ENCODE measurements at regions not wholly inside any gene's neighbourhood (a gene's known extent, or its start where the extent isn't known, plus 50 kb on each side); places are given as distances from the start of the nearest gene placed in this dataset.

GRCh38 chr13:63166345-63166744 is 1750.7 kb upstream of the PCDH20 start:
- Histone ChIP-seq H3K36me3 (replicated peaks; ENCODE audit: insufficient read depth, low read length) (no peaks in the 10 kb centered on the region), H3F3A (ENCODE audit: insufficient read depth, low read length) (no peaks in the 10 kb centered on the region), H3K9me2 (replicated peaks; ENCODE audit: insufficient read depth, low read length) (no peaks in the 10 kb centered on the region), H3K4me3 (ENCODE audit: low read length) (no peak overlapping the region), H3K27me3 (replicated peaks; ENCODE audit: insufficient read depth, low read length) (no peaks in the 10 kb centered on the region), H3K9me3 (replicated peaks; ENCODE audit: insufficient read depth, low read length) (no peaks in the 10 kb centered on the region), H3K9ac (ENCODE audit: low read length) (no peak overlapping the region), H3K4me1 (ENCODE audit: low read length) (no peaks in the 10 kb centered on the region), H4K20me1 (ENCODE audit: insufficient read depth, low read length) (no peaks in the 10 kb centered on the region), H2AFZ (ENCODE audit: low read length) (no peak overlapping the region), H3K4me2 (ENCODE audit: low read depth, low read length) (no peak overlapping the region), H3K27ac (ENCODE audit: low read length) (no peak overlapping the region), H3K79me2 (ENCODE audit: low read length) (no peaks in the 10 kb centered on the region)
- TF ChIP-seq CTCF (IDR thresholded peaks at IDR 0.05; ENCODE audit: low read length) (no peak), EZH2phosphoT487 (IDR thresholded peaks at IDR 0.05; ENCODE audit: low read length) (no peak), EZH2 (optimal IDR thresholded peaks at IDR 0.05; ENCODE audit: low read depth, low read length) (no peak)
- DNase-seq = no peak

DNA sequence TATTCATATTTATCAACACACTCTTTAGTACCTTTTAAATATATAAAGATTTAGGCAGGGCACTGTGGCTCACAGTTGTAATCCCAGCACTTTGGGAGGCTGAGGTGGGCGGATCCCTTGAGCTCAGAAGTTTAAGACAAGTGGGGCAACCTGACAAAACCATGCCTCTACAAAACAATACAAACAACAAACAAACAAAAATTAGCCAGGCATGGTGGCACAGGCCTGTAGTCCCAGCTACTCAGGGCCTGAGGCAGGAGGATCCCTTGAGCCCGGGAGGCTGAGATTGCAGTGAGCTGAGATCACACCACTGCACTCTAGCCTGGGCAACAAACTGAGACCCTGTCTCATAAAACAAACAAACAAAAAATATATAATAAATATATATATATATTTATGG is 1748.3 kb upstream of the PCDH20 start:
- no peak overlapping the region for H2AFZ ChIP-seq (ENCODE audit: low read length)
- no peaks in the 10 kb centered on the region for H3K27me3 ChIP-seq (replicated peaks; ENCODE audit: insufficient read depth, low read length)
- H3K4me3 ChIP-seq (ENCODE audit: low read length) = no peak overlapping the region
- no peaks in the 10 kb centered on the region for H3K79me2 ChIP-seq (ENCODE audit: low read length)
- H3K36me3 ChIP-seq (replicated peaks; ENCODE audit: insufficient read depth, low read length) = no peaks in the 10 kb centered on the region
- no peaks in the 10 kb centered on the region for H3K9me2 ChIP-seq (replicated peaks; ENCODE audit: insufficient read depth, low read length)
- TF ChIP-seq CTCF (IDR thresholded peaks at IDR 0.05; ENCODE audit: low read length) (no peak), EZH2phosphoT487 (IDR thresholded peaks at IDR 0.05; ENCODE audit: low read length) (no peak), EZH2 (optimal IDR thresholded peaks at IDR 0.05; ENCODE audit: low read depth, low read length) (no peak)
- H3K4me1 ChIP-seq (ENCODE audit: low read length) = no peaks in the 10 kb centered on the region
- no peaks in the 10 kb centered on the region for H4K20me1 ChIP-seq (ENCODE audit: insufficient read depth, low read length)
- no peak overlapping the region for H3K9ac ChIP-seq (ENCODE audit: low read length)
- no peak overlapping the region for H3K27ac ChIP-seq (ENCODE audit: low read length)
- H3K9me3 ChIP-seq (replicated peaks; ENCODE audit: insufficient read depth, low read length) = no peaks in the 10 kb centered on the region
- no peak for DNase-seq
- no peaks in the 10 kb centered on the region for H3F3A ChIP-seq (ENCODE audit: insufficient read depth, low read length)
- no peak overlapping the region for H3K4me2 ChIP-seq (ENCODE audit: low read depth, low read length)

DNA sequence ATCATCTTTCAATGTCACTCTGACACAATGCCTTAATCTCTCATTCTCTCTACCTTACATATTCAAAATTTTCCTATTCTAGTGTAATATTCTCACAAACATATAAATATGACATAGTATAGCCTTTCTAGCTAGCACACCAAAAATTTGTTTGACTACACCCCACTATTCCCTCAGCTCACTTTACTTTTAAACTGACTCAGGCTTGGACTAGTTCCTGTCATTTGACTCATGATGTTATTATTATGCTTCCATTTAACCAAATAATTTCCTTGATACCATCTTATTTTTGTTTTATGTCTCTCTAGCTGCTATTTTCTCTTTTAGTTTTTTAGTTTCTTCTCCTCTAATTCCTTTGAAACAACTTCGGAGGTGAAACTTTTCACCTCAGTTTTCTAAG is 1745.6 kb upstream of the PCDH20 start:
- no peak for DNase-seq
- TF ChIP-seq EZH2phosphoT487 (IDR thresholded peaks at IDR 0.05; ENCODE audit: low read length) (no peak), EZH2 (optimal IDR thresholded peaks at IDR 0.05; ENCODE audit: low read depth, low read length) (no peak), CTCF (IDR thresholded peaks at IDR 0.05; ENCODE audit: low read length) (no peak)
- H3K4me2 ChIP-seq (ENCODE audit: low read depth, low read length) = no peak overlapping the region
- no peaks in the 10 kb centered on the region for H3K36me3 ChIP-seq (replicated peaks; ENCODE audit: insufficient read depth, low read length)
- no peak overlapping the region for H3K27ac ChIP-seq (ENCODE audit: low read length)
- H3F3A ChIP-seq (ENCODE audit: insufficient read depth, low read length) = no peaks in the 10 kb centered on the region
- H3K27me3 ChIP-seq (replicated peaks; ENCODE audit: insufficient read depth, low read length) = no peaks in the 10 kb centered on the region
- no peak overlapping the region for H3K4me3 ChIP-seq (ENCODE audit: low read length)
- H3K9ac ChIP-seq (ENCODE audit: low read length) = no peak overlapping the region
- no peaks in the 10 kb centered on the region for H3K79me2 ChIP-seq (ENCODE audit: low read length)
- H4K20me1 ChIP-seq (ENCODE audit: insufficient read depth, low read length) = no peaks in the 10 kb centered on the region
- no peaks in the 10 kb centered on the region for H3K9me3 ChIP-seq (replicated peaks; ENCODE audit: insufficient read depth, low read length)
- H2AFZ ChIP-seq (ENCODE audit: low read length) = no peak overlapping the region
- H3K4me1 ChIP-seq (ENCODE audit: low read length) = no peaks in the 10 kb centered on the region
- H3K9me2 ChIP-seq (replicated peaks; ENCODE audit: insufficient read depth, low read length) = no peaks in the 10 kb centered on the region

Data from MM.1S (cell line).